GM23338 (cell line): ENCODE measurements at regions not wholly inside any gene's neighbourhood (a gene's known extent, or its start where the extent isn't known, plus 50 kb on each side); places are given as distances from the start of the nearest gene placed in this dataset.

Experiments used
- EZH2 ChIP-seq: fragments of 200-600 bp; sonication (generic); IDR thresholded peaks from one replicate; pipeline ENCODE4 v1.8.0; 2017; ENCODE audit warnings: antibody characterized with exemption, mild to moderate bottlenecking, low read depth; ENCODE audit not compliant: unreplicated experiment
- EZH2phosphoT487 ChIP-seq: fragments of 200-600 bp; sonication (generic); IDR thresholded peaks from one replicate; pipeline ENCODE4 v1.8.1; 2018; ENCODE audit warnings: antibody characterized with exemption; ENCODE audit not compliant: unreplicated experiment
- JUNB ChIP-seq: IDR thresholded peaks from one replicate; pipeline ENCODE4 v1.6.1; 2016; ENCODE audit warnings: antibody characterized with exemption; ENCODE audit not compliant: unreplicated experiment
- POLR2AphosphoS5 ChIP-seq: IDR thresholded peaks from 2 replicates; pipeline ENCODE4 v1.6.1; 2016; ENCODE audit warnings: antibody characterized with exemption, low read depth
- TF ChIP-seq, protein P1 (sequence below), 2 experiments: fragments of 200-600 bp in 1 of 2; sonication (generic) in 1 of 2; conservative IDR thresholded peaks; 2 replicates each; pipeline versions ENCODE4 v1.5.1 to v1.6.1; 2016 to 2017; ENCODE audit warnings: antibody characterized with exemption in 2 of 2, low read depth in 2 of 2, mild to moderate bottlenecking in 2 of 2, moderate library complexity in 1 of 2

DNA sequence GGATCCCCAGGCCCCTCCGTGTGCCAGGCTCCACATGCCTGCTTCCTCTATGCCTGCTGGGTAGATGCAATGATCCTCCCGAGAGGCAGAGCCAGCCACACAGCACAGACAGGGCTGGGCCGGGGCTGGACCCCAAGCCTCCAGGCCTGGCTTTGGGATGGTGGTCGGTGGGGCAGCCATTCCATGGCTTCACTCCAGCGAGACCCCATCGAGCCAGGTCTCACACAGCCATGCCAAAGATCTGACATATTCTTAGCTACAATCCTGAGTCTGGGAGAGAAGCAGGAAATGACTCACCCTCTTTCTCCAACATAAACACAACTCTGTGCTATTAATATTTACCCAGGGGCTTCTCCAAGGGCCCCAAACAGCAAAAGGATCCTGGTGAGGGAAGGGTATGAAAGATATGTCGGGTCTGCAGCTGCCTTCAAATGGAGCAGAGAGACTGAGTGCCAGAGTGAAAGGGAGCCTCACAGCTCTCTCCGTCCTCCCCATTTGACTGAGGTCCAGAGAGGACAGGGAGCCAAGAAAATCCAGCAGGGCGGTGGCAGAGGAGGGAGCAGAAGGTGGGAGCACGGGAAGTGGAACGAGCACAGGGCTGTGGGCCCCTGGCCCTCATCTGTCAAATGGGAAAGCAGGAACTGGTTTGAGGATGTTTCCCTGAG is 639.5 kb downstream of the MATN1 start:
- TF ChIP-seq POLR2AphosphoS5 (no peak), EZH2phosphoT487 (no peak), JUNB (no peak), EZH2 (no peak)
- TF ChIP-seq, protein P1, sequence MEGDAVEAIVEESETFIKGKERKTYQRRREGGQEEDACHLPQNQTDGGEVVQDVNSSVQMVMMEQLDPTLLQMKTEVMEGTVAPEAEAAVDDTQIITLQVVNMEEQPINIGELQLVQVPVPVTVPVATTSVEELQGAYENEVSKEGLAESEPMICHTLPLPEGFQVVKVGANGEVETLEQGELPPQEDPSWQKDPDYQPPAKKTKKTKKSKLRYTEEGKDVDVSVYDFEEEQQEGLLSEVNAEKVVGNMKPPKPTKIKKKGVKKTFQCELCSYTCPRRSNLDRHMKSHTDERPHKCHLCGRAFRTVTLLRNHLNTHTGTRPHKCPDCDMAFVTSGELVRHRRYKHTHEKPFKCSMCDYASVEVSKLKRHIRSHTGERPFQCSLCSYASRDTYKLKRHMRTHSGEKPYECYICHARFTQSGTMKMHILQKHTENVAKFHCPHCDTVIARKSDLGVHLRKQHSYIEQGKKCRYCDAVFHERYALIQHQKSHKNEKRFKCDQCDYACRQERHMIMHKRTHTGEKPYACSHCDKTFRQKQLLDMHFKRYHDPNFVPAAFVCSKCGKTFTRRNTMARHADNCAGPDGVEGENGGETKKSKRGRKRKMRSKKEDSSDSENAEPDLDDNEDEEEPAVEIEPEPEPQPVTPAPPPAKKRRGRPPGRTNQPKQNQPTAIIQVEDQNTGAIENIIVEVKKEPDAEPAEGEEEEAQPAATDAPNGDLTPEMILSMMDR (conservative IDR thresholded peaks at IDR 0.05; ENCODE audit: low read depth in 2 of 2), result no peak
